ENCODE measurements at regions not wholly inside any gene's neighbourhood (a gene's known extent, or its start where the extent isn't known, plus 50 kb on each side); places are given as distances from the start of the nearest gene placed in this dataset.

DNA sequence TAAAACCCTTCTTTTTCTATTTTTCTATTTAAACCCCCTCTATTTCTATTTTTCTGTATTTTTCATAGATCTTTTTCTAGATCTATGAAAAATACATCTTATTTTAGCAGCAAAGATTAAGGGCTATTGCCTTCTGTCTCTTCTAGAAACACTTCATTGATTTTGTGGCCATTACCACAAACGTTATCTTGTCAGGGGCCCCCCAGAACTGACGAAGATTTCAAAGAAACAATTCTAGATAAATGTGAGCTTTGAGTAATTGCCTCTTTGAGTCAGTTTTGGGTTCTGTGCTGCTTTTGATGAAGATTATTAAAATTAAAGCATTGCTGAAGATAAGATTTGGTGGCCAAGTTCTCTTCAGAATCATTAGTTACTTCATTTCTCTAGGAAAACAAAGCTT is 279.6 kb upstream of the PEX5L start:
- CTCF ChIA-PET = no interaction called here
- no CpG with 5 or more reads among the region's 2 CpGs for WGBS (ENCODE audit: insufficient coverage)

DNA sequence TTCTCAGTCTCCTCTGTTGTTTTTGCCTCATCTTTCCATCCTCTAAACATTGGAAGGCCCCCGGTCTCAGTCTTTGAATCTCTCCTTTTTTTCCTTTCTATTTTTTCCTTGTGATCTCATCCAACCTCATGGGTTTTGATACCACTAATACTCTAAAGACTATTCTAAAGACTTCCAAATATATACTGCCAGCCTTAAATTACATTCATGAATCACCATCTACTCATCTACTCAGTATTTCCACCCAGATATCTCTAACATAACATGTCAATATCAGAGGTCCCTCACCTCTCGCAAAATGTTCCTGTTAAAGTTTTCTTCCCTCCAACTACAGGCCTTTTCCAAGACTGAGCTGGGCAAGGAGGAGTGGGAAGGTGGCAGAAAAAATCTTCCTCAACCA is 282.5 kb upstream of the TTC14 start:
- no peaks in the 10 kb centered on the region for H3K36me3 ChIP-seq (ENCODE audit: control insufficient read depth in 4 of 4, insufficient read depth in 4 of 4, low read length in 3 of 4)
- H3K9me3 ChIP-seq (ENCODE audit: control extremely low read depth in 1 of 5, control insufficient read depth in 4 of 5, insufficient read depth in 2 of 5, low read depth in 1 of 5, low read length in 4 of 5) = no peaks in the 10 kb centered on the region
- ChIA-PET POLR2A (no interaction called here), CTCF (no interaction called here)
- no peak overlapping the region for H3K27ac ChIP-seq (ENCODE audit: insufficient read depth in 1 of 2, low read depth in 1 of 2, low read length in 2 of 2, poor library complexity in 1 of 2, severe bottlenecking in 2 of 2)
- no peak overlapping the region for H3K4me3 ChIP-seq (ENCODE audit: control insufficient read depth in 1 of 7, extremely low read depth in 1 of 7, insufficient read depth in 4 of 7, low read depth in 2 of 7, low read length in 6 of 7)
- no peaks in the 10 kb centered on the region for H3K4me1 ChIP-seq (ENCODE audit: control extremely low read depth in 1 of 4, control insufficient read depth in 4 of 4, insufficient read depth in 4 of 4, low read length in 3 of 4)
- DNase-seq = no peak
- H3K27me3 ChIP-seq (replicated peaks in 2 of 5; ENCODE audit: control insufficient read depth in 4 of 5, insufficient read depth in 5 of 5, low read length in 4 of 5) = no peaks in the 10 kb centered on the region
- 100% methylated on average over 1 of the region's 2 CpGs for WGBS (ENCODE audit: insufficient coverage)

More for the DNA sequence above, 279.6 kb upstream of the PEX5L start:
- POLR2A ChIA-PET = no interaction called here
- DNase-seq = no peak
- Histone ChIP-seq H3K36me3 (ENCODE audit: control insufficient read depth in 4 of 4, insufficient read depth in 4 of 4, low read length in 3 of 4) (no peaks in the 10 kb centered on the region), H3K27ac (ENCODE audit: insufficient read depth in 1 of 2, low read depth in 1 of 2, low read length in 2 of 2, poor library complexity in 1 of 2, severe bottlenecking in 2 of 2) (no peak overlapping the region), H3K9me3 (ENCODE audit: control extremely low read depth in 1 of 5, control insufficient read depth in 4 of 5, insufficient read depth in 2 of 5, low read depth in 1 of 5, low read length in 4 of 5) (no peaks in the 10 kb centered on the region), H3K4me3 (ENCODE audit: control insufficient read depth in 1 of 7, extremely low read depth in 1 of 7, insufficient read depth in 4 of 7, low read depth in 2 of 7, low read length in 6 of 7) (no peak overlapping the region), H3K27me3 (replicated peaks in 2 of 5; ENCODE audit: control insufficient read depth in 4 of 5, insufficient read depth in 5 of 5, low read length in 4 of 5) (no peaks in the 10 kb centered on the region), H3K4me1 (ENCODE audit: control extremely low read depth in 1 of 4, control insufficient read depth in 4 of 4, insufficient read depth in 4 of 4, low read length in 3 of 4) (no peaks in the 10 kb centered on the region)

DNA sequence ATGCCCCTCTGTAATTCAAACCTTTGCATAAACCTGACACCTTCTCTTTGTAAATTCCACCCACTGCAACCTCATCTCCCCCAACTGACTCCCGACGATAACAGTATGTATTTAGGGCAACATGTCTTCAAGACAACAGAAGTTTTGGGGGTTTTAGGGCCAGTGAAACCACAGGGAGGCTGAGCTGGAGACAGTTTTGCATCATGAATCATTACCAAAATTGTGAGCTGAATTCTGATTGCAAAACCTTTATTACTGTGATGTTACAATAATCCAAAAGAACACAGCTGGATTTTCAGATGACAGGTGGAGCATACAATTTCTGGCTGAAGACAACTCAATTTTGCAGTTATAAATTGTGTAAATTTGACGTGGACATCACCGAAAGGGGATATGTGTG is 281.3 kb upstream of the TTC14 start:
- H3K27me3 ChIP-seq (replicated peaks in 2 of 5; ENCODE audit: control insufficient read depth in 4 of 5, insufficient read depth in 5 of 5, low read length in 4 of 5) = no peaks in the 10 kb centered on the region
- no peaks in the 10 kb centered on the region for H3K36me3 ChIP-seq (ENCODE audit: control insufficient read depth in 4 of 4, insufficient read depth in 4 of 4, low read length in 3 of 4)
- H3K4me1 ChIP-seq (ENCODE audit: control extremely low read depth in 1 of 4, control insufficient read depth in 4 of 4, insufficient read depth in 4 of 4, low read length in 3 of 4) = no peaks in the 10 kb centered on the region
- ChIA-PET CTCF (no interaction called here), POLR2A (no interaction called here)
- no peaks in the 10 kb centered on the region for H3K9me3 ChIP-seq (ENCODE audit: control extremely low read depth in 1 of 5, control insufficient read depth in 4 of 5, insufficient read depth in 2 of 5, low read depth in 1 of 5, low read length in 4 of 5)
- 87% methylated on average over 3 of the region's 4 CpGs for WGBS (ENCODE audit: insufficient coverage)
- no peak overlapping the region for H3K27ac ChIP-seq (ENCODE audit: insufficient read depth in 1 of 2, low read depth in 1 of 2, low read length in 2 of 2, poor library complexity in 1 of 2, severe bottlenecking in 2 of 2)
- H3K4me3 ChIP-seq (ENCODE audit: control insufficient read depth in 1 of 7, extremely low read depth in 1 of 7, insufficient read depth in 4 of 7, low read depth in 2 of 7, low read length in 6 of 7) = no peak overlapping the region
- no peak for DNase-seq

DNA sequence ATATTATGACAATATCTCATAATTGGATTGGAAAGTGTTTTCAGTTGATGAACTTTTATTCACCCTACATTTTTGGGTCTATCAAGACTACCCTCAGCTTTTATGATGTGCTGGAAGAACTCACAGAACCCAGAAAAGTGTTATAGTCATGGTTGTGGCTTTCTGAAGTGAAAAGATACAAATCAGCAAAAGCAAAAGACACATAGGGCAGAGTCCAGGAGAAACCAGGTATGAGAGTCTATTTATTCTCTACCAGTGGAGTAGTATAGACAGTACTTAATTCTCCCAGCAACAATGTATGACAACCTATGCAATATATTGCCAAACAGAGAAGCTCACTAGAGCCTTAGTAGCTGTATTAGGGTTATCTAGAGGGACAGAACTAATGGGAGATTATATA is 280.4 kb upstream of the TTC14 start:
- no peak for DNase-seq
- Histone ChIP-seq H3K27ac (ENCODE audit: insufficient read depth in 1 of 2, low read depth in 1 of 2, low read length in 2 of 2, poor library complexity in 1 of 2, severe bottlenecking in 2 of 2) (no peak overlapping the region), H3K36me3 (ENCODE audit: control insufficient read depth in 4 of 4, insufficient read depth in 4 of 4, low read length in 3 of 4) (no peaks in the 10 kb centered on the region), H3K4me1 (ENCODE audit: control extremely low read depth in 1 of 4, control insufficient read depth in 4 of 4, insufficient read depth in 4 of 4, low read length in 3 of 4) (no peaks in the 10 kb centered on the region), H3K27me3 (replicated peaks in 2 of 5; ENCODE audit: control insufficient read depth in 4 of 5, insufficient read depth in 5 of 5, low read length in 4 of 5) (no peaks in the 10 kb centered on the region), H3K4me3 (ENCODE audit: control insufficient read depth in 1 of 7, extremely low read depth in 1 of 7, insufficient read depth in 4 of 7, low read depth in 2 of 7, low read length in 6 of 7) (no peak overlapping the region), H3K9me3 (ENCODE audit: control extremely low read depth in 1 of 5, control insufficient read depth in 4 of 5, insufficient read depth in 2 of 5, low read depth in 1 of 5, low read length in 4 of 5) (no peaks in the 10 kb centered on the region)
- CTCF ChIA-PET = no interaction called here
- POLR2A ChIA-PET = no interaction called here

DNA sequence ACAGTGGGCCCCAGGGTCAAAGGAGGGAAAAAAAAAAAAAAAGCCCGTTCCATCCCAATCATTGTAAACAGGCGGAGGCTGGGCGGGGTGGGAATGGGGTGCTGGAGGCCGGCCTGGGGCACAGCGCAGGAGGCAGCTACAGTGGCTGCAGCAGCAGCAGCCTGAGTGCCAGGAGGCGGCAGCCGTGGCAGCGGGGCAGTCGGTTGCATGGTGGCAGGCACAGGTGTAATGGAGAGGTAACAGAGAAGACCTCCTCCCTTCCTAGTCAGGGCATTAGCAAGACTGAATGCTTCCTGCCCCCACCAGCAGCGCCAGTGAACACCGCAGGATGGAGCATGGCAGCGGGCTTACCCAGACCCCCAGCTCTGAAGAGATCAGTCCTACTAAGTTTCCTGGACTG is 279.1 kb upstream of the TTC14 start:
- DNase-seq = no peak
- WGBS (ENCODE audit: insufficient coverage) = 98% methylated on average over 8 of the region's 12 CpGs
- H3K4me1 ChIP-seq (ENCODE audit: control extremely low read depth in 1 of 4, control insufficient read depth in 4 of 4, insufficient read depth in 4 of 4, low read length in 3 of 4) = no peaks in the 10 kb centered on the region
- H3K4me3 ChIP-seq (ENCODE audit: control insufficient read depth in 1 of 7, extremely low read depth in 1 of 7, insufficient read depth in 4 of 7, low read depth in 2 of 7, low read length in 6 of 7) = no peak overlapping the region
- no peak overlapping the region for H3K27ac ChIP-seq (ENCODE audit: insufficient read depth in 1 of 2, low read depth in 1 of 2, low read length in 2 of 2, poor library complexity in 1 of 2, severe bottlenecking in 2 of 2)
- no peaks in the 10 kb centered on the region for H3K27me3 ChIP-seq (replicated peaks in 2 of 5; ENCODE audit: control insufficient read depth in 4 of 5, insufficient read depth in 5 of 5, low read length in 4 of 5)
- no peaks in the 10 kb centered on the region for H3K9me3 ChIP-seq (ENCODE audit: control extremely low read depth in 1 of 5, control insufficient read depth in 4 of 5, insufficient read depth in 2 of 5, low read depth in 1 of 5, low read length in 4 of 5)
- POLR2A ChIA-PET = no interaction called here
- no peaks in the 10 kb centered on the region for H3K36me3 ChIP-seq (ENCODE audit: control insufficient read depth in 4 of 4, insufficient read depth in 4 of 4, low read length in 3 of 4)
- CTCF ChIA-PET = no interaction called here

DNA sequence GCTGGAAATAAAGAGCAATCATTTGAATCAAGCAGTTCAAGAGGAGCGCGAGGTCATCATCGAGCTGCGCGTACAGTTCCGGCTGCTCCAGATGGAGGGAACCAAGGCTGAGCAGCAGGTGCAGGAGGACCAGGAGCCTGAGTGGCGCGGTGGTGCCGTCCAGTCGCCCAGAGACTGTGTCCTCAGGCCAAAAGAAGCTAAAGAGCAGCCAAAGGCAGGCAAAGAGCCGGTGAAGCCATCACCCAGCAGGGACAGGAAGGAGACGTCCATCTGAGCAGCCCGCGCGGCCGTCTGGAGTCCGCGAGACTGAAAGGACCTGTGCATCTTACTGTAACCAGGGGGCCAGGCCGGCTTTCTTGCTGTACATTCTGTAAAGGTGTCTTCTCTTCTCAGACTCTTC is 277.2 kb upstream of the TTC14 start:
- POLR2A ChIA-PET = no interaction called here
- H3K27ac ChIP-seq (ENCODE audit: insufficient read depth in 1 of 2, low read depth in 1 of 2, low read length in 2 of 2, poor library complexity in 1 of 2, severe bottlenecking in 2 of 2) = no peak overlapping the region
- no peaks in the 10 kb centered on the region for H3K36me3 ChIP-seq (ENCODE audit: control insufficient read depth in 4 of 4, insufficient read depth in 4 of 4, low read length in 3 of 4)
- 96% methylated on average over 18 of the region's 19 CpGs for WGBS (ENCODE audit: insufficient coverage)
- no peaks in the 10 kb centered on the region for H3K27me3 ChIP-seq (replicated peaks in 2 of 5; ENCODE audit: control insufficient read depth in 4 of 5, insufficient read depth in 5 of 5, low read length in 4 of 5)
- H3K9me3 ChIP-seq (ENCODE audit: control extremely low read depth in 1 of 5, control insufficient read depth in 4 of 5, insufficient read depth in 2 of 5, low read depth in 1 of 5, low read length in 4 of 5) = no peaks in the 10 kb centered on the region
- CTCF ChIA-PET = no interaction called here
- no peak for DNase-seq
- no peak overlapping the region for H3K4me3 ChIP-seq (ENCODE audit: control insufficient read depth in 1 of 7, extremely low read depth in 1 of 7, insufficient read depth in 4 of 7, low read depth in 2 of 7, low read length in 6 of 7)
- H3K4me1 ChIP-seq (ENCODE audit: control extremely low read depth in 1 of 4, control insufficient read depth in 4 of 4, insufficient read depth in 4 of 4, low read length in 3 of 4) = no peaks in the 10 kb centered on the region

DNA sequence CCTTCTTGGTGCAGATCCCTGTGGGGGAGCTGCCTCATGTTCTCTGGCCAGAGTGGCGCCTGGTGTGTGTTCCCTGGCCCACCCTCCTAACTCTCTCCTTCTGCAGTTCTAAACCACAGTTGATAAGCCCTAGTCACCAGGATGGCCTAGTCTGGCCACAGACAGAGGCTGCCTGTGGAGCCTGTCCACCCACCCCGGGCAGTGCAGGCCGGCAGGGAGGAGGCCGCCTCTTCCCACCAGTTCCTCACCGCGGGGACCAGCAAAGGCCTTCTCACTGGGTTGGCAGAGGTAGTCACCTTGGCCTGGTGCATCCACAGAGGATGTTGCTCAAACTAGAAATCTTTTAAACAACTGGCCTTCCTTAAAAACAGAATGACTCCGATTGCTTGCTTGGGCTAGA is 276.4 kb upstream of the TTC14 start:
- H3K36me3 ChIP-seq (ENCODE audit: control insufficient read depth in 4 of 4, insufficient read depth in 4 of 4, low read length in 3 of 4) = no peaks in the 10 kb centered on the region
- 89% methylated on average over 6 of the region's 7 CpGs for WGBS (ENCODE audit: insufficient coverage)
- CTCF ChIA-PET = no interaction called here
- no peak overlapping the region for H3K27ac ChIP-seq (ENCODE audit: insufficient read depth in 1 of 2, low read depth in 1 of 2, low read length in 2 of 2, poor library complexity in 1 of 2, severe bottlenecking in 2 of 2)
- no peak for DNase-seq
- no peak overlapping the region for H3K4me3 ChIP-seq (ENCODE audit: control insufficient read depth in 1 of 7, extremely low read depth in 1 of 7, insufficient read depth in 4 of 7, low read depth in 2 of 7, low read length in 6 of 7)
- H3K9me3 ChIP-seq (ENCODE audit: control extremely low read depth in 1 of 5, control insufficient read depth in 4 of 5, insufficient read depth in 2 of 5, low read depth in 1 of 5, low read length in 4 of 5) = no peaks in the 10 kb centered on the region
- POLR2A ChIA-PET = no interaction called here
- H3K27me3 ChIP-seq (replicated peaks in 2 of 5; ENCODE audit: control insufficient read depth in 4 of 5, insufficient read depth in 5 of 5, low read length in 4 of 5) = no peaks in the 10 kb centered on the region
- no peaks in the 10 kb centered on the region for H3K4me1 ChIP-seq (ENCODE audit: control extremely low read depth in 1 of 4, control insufficient read depth in 4 of 4, insufficient read depth in 4 of 4, low read length in 3 of 4)

DNA sequence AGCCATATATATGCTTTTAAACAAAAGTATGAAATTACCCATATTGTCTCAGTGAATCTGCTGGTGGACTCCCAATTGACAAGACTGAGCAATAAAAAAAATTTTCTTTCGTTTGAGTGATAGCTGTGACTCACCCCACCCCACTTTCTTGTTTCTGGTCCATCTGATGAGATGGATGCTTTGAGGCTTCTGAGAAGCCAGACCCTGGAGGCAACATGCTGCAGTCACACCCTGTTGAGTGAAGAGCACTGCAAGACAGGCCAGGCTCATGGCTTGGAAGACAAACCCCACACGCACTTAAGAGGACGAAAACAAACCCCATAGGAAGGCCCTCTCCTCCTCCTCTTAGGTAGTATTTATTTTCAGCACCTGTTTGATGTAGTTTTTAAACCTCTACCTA is 276.0 kb upstream of the TTC14 start:
- POLR2A ChIA-PET = no interaction called here
- H3K27ac ChIP-seq (ENCODE audit: insufficient read depth in 1 of 2, low read depth in 1 of 2, low read length in 2 of 2, poor library complexity in 1 of 2, severe bottlenecking in 2 of 2) = no peak overlapping the region
- WGBS (ENCODE audit: insufficient coverage) = 94% methylated on average over 3 of the region's 3 CpGs
- no peaks in the 10 kb centered on the region for H3K4me1 ChIP-seq (ENCODE audit: control extremely low read depth in 1 of 4, control insufficient read depth in 4 of 4, insufficient read depth in 4 of 4, low read length in 3 of 4)
- H3K4me3 ChIP-seq (ENCODE audit: control insufficient read depth in 1 of 7, extremely low read depth in 1 of 7, insufficient read depth in 4 of 7, low read depth in 2 of 7, low read length in 6 of 7) = no peak overlapping the region
- H3K27me3 ChIP-seq (replicated peaks in 2 of 5; ENCODE audit: control insufficient read depth in 4 of 5, insufficient read depth in 5 of 5, low read length in 4 of 5) = no peaks in the 10 kb centered on the region
- no peak for DNase-seq
- H3K9me3 ChIP-seq (ENCODE audit: control extremely low read depth in 1 of 5, control insufficient read depth in 4 of 5, insufficient read depth in 2 of 5, low read depth in 1 of 5, low read length in 4 of 5) = no peaks in the 10 kb centered on the region
- no peaks in the 10 kb centered on the region for H3K36me3 ChIP-seq (ENCODE audit: control insufficient read depth in 4 of 4, insufficient read depth in 4 of 4, low read length in 3 of 4)
- CTCF ChIA-PET = no interaction called here
